Heart left ventricle (tissue), 16 donors: ENCODE measurements at regions not wholly inside any gene's neighbourhood (a gene's known extent, or its start where the extent isn't known, plus 50 kb on each side); places are given as distances from the start of the nearest gene placed in this dataset.

Experiments
- ATAC-seq, 4 donors: fragments of 200-7000 bp; cut with Tn5 transposase; one replicate each; pipeline ENCODE4 v1.9.1; 2020 to 2022; ENCODE audit warnings: moderate library complexity in 4 of 4, mild to moderate bottlenecking in 3 of 4, moderate number of reproducible peaks in 1 of 4
- DNase-seq, 5 donors: peaks; one replicate each; pipeline ENCODE4 v3.0.0-alpha.2; 2020
- H3K27ac ChIP-seq, 12 donors: fragments of 200-600 bp; sonication (generic) in 4 of 12; one replicate each; pipeline versions ENCODE4 v1.5.0 to v1.8.0; 2016 to 2022; ENCODE audit warnings: mild to moderate bottlenecking in 2 of 12
- H3K27me3 ChIP-seq, 9 donors: fragments of 200-600 bp; sonication (generic) in 2 of 9; one replicate each; pipeline versions ENCODE4 v1.5.1 to v1.8.0; 2016 to 2022; ENCODE audit warnings: mild to moderate bottlenecking in 3 of 9
- H3K36me3 ChIP-seq, 9 donors: fragments of 200-600 bp; sonication (generic) in 2 of 9; one replicate each; pipeline versions ENCODE4 v1.5.0 to v1.8.0; 2018 to 2022; ENCODE audit warnings: mild to moderate bottlenecking in 2 of 9
- H3K4me1 ChIP-seq, 12 donors: fragments of 200-600 bp; sonication (generic) in 4 of 12; one replicate each; pipeline versions ENCODE4 v1.5.0 to v1.8.0; 2016 to 2022; ENCODE audit warnings: mild to moderate bottlenecking in 3 of 12
- H3K4me3 ChIP-seq, 12 donors: fragments of 200-600 bp; sonication (generic) in 4 of 12; one replicate each; pipeline versions ENCODE4 v1.5.0 to v1.8.0; 2017 to 2022; ENCODE audit warnings: mild to moderate bottlenecking in 9 of 12, moderate library complexity in 4 of 12
- H3K9me3 ChIP-seq, 12 donors: fragments of 200-600 bp; sonication (generic) in 4 of 12; one replicate each; pipeline versions ENCODE4 v1.5.0 to v1.8.0; 2016 to 2022; ENCODE audit warnings: mild to moderate bottlenecking in 1 of 12
- CTCF ChIP-seq, 12 donors: fragments of 200-600 bp; sonication (generic) in 4 of 12; IDR thresholded peaks; one replicate each; pipeline versions ENCODE4 v1.5.0 to v1.8.0; 2018 to 2022; ENCODE audit warnings: antibody characterized with exemption in 12 of 12, mild to moderate bottlenecking in 5 of 12
- POLR2A ChIP-seq, 2 donors: fragments of 450-650 bp; IDR thresholded peaks; one replicate each; pipeline ENCODE4 v1.6.1; 2017; ENCODE audit warnings: antibody characterized with exemption in 2 of 2, mild to moderate bottlenecking in 2 of 2, moderate library complexity in 2 of 2
- WGBS, 4 donors: extraction: QIAGEN DNeasy Blood & Tissue Kit in 2 of 4; methylation state at CpG; one replicate each; pipeline versions ENCODE4 v1.1.5 to v1.1.7; 2013 to 2018; 5-methylcytosine and 5-hydroxymethylcytosine counted together
- intact Hi-C, 10 donors: fragments of 100-400 bp; cut with DNase I; formaldehyde crosslinking; loops; one replicate each; pipeline versions ENCODE4 v1.11.1 to v1.14.2; 2022
- donor health status: ischemic (EF 13 %, LVEDD 7.1; RV severe dilation, severe dysfunction).
- donor health status: healthy with polysubstance abuse.
- donor health status: DM: no; HTN: yes; CAD: no.
- donor health status: DM: no; HTN: no; CAD: no.
- donor health status: ischemic (EF 25% LVEDD 6.9; RV normal size, moderate dysfunction).
- donor health status: ischemic (EF 25% LVEDD 5.7; RV mildly dilated, moderate dysfunction).
- donor health status: healthy.
- donor health status: DM: yes; HTN: yes; CAD: no.
- donor health status: ischemic (EF 35%, LVEDD 5.7; RV mildly dilated, moderate dysfunction).
- donor health status: nonischemic (EF 11% LVEDD 7.7; RV severe dilation, severe dysfunction).
- donor health status: DM: yes; HTN: yes; CAD: no.
- donor health status: PGD.
- donor health status: ischemic (EF 29% LVEDD 5.4; RV normal size, mild dysfunction).
- donor health status: nonischemic (EF 23%, LVEDD 6.1; RV moderate dilation, normal function).

- ATAC-seq: no peak
- no peak for TF ChIP-seq CTCF (IDR thresholded peaks at IDR 0.05)
- no peak for TF ChIP-seq POLR2A (IDR thresholded peaks at IDR 0.05)
- DNase-seq: no peak
- no peaks in the 10 kb centered on the region for H3K9me3 ChIP-seq
- H3K4me3 ChIP-seq: no peak overlapping the region
- no peak overlapping the region for H3K27ac ChIP-seq
- peaks cover 0 to 8% (median 0%) of the 10 kb centered on the region in 9 donors for H3K27me3 ChIP-seq
- 57 to 67% (median 61%) methylated on average over 5 of the region's 5 CpGs for WGBS, 4 donors
- no peaks in the 10 kb centered on the region for H3K4me1 ChIP-seq
- H3K36me3 ChIP-seq: no peaks in the 10 kb centered on the region
- intact Hi-C loops: no loop called here
Measured at GRCh38 chr14:22044193-22044592, 370.6 kb upstream of the OR4E1 start.

- no peak for ATAC-seq
- TF ChIP-seq POLR2A (IDR thresholded peaks at IDR 0.05): no peak
- TF ChIP-seq CTCF (IDR thresholded peaks at IDR 0.05): no peak
- intact Hi-C loops: no loop called here
- DNase-seq: no peak
- no peak overlapping the region for H3K4me3 ChIP-seq
- H3K9me3 ChIP-seq: no peaks in the 10 kb centered on the region
- H3K27ac ChIP-seq: no peak overlapping the region
- H3K4me1 ChIP-seq: no peaks in the 10 kb centered on the region
- peaks cover 0 to 8% (median 0%) of the 10 kb centered on the region in 9 donors for H3K27me3 ChIP-seq
- 82 to 93% (median 86%) methylated on average over 3 of the region's 3 CpGs for WGBS, 4 donors
- no peaks in the 10 kb centered on the region for H3K36me3 ChIP-seq
Measured at GRCh38 chr14:22040781-22041125, 367.1 kb upstream of the OR4E1 start.

- H3K9me3 ChIP-seq: no peaks in the 10 kb centered on the region
- DNase-seq: no peak
Measured at GRCh38 chr14:22039938-22040780, 366.5 kb upstream of the OR4E1 start.

More at GRCh38 chr14:22039938-22040780, 366.5 kb upstream of the OR4E1 start:
- 40 to 52% (median 41%) methylated on average over 6 of the region's 6 CpGs for WGBS, 4 donors
- intact Hi-C loops: no loop called here
- H3K27me3 ChIP-seq: peaks cover 0 to 8% (median 0%) of the 10 kb centered on the region in 9 donors
- H3K36me3 ChIP-seq: no peaks in the 10 kb centered on the region
- H3K4me3 ChIP-seq: no peak overlapping the region
- ATAC-seq: no peak
- H3K4me1 ChIP-seq: no peaks in the 10 kb centered on the region
- TF ChIP-seq CTCF (IDR thresholded peaks at IDR 0.05) (peak in 10 of 12 donors; percentile 8 to 50 (median 40)), POLR2A (IDR thresholded peaks at IDR 0.05) (no peak)
- H3K27ac ChIP-seq: no peak overlapping the region
